Gastrocnemius medialis (tissue), 4 donors: ENCODE measurements at regions not wholly inside any gene's neighbourhood (a gene's known extent, or its start where the extent isn't known, plus 50 kb on each side); places are given as distances from the start of the nearest gene placed in this dataset.

ENCODE experiments used
- ATAC-seq, 2 donors: fragments of 150-250 bp; one replicate each; pipeline ENCODE4 v1.9.1; 2016
- DNase-seq, 2 donors: peaks; one replicate each; pipeline ENCODE4 v3.0.0-alpha.2; 2019
- H3K27ac ChIP-seq, 4 donors: fragments of 200-600 bp; sonication (generic); 1 replicate in 1 of 4; 2 replicates in 3 of 4; pipeline ENCODE4 v1.5.1; 2016 to 2018; ENCODE audit warnings: mild to moderate bottlenecking in 2 of 4, moderate library complexity in 1 of 4
- H3K27me3 ChIP-seq, 3 donors: fragments of 200-600 bp; sonication (generic) in 2 of 3; 1 replicate in 1 of 3; 2 replicates in 2 of 3; pipeline versions ENCODE4 v1.5.1 to v1.6.0; 2016 to 2019; ENCODE audit warnings: mild to moderate bottlenecking in 1 of 3, moderate library complexity in 1 of 3
- H3K36me3 ChIP-seq, 2 donors: fragments of 200-600 bp; sonication (generic) in 1 of 2; one replicate each; pipeline ENCODE4 v1.5.1; 2017 to 2018
- H3K4me1 ChIP-seq, 2 donors: fragments of 200-600 bp; sonication (generic) in 1 of 2; one replicate each; pipeline ENCODE4 v1.5.1; 2016 to 2017; ENCODE audit warnings: mild to moderate bottlenecking in 2 of 2
- H3K4me3 ChIP-seq, 4 donors: fragments of 200-600 bp; sonication (generic) in 3 of 4; 1 replicate in 1 of 4; 2 replicates in 3 of 4; pipeline ENCODE4 v1.5.1; 2016 to 2019; ENCODE audit warnings: mild to moderate bottlenecking in 2 of 4
- H3K9me3 ChIP-seq, 3 donors: fragments of 200-600 bp; sonication (generic) in 2 of 3; 1 replicate in 1 of 3; 2 replicates in 2 of 3; pipeline ENCODE4 v1.5.1; 2016 to 2019
- POLR2A ChIP-seq, 2 donors: fragments of 450-650 bp; IDR thresholded peaks; one replicate each; pipeline ENCODE4 v1.6.1; 2017; ENCODE audit warnings: antibody characterized with exemption in 2 of 2, mild to moderate bottlenecking in 2 of 2, moderate library complexity in 2 of 2
- in situ Hi-C, 4 donors: fragments of 200-750 bp; cut with MboI; loops; one replicate each; pipeline versions ENCODE4 v1.15.0 to v1.8.0; 2017; ENCODE audit warnings: low sequenced_read_pairs in 4 of 4
- intact Hi-C: fragments of 100-400 bp; cut with DNase I; formaldehyde crosslinking; loops from one replicate; pipeline ENCODE4 v1.15.1; 2023; ENCODE audit warnings: low total_unique reads
- TF ChIP-seq, protein P1 (sequence below), 5 experiments: fragments of 450-650 bp in 3 of 5; fragments of 200-600 bp in 2 of 5; sonication (generic) in 2 of 5; IDR thresholded peaks in 4 of 5; conservative IDR thresholded peaks in 1 of 5; 1 replicate in 4 of 5; 2 replicates in 1 of 5; pipeline ENCODE4 v1.5.1; 2016 to 2019; ENCODE audit warnings: antibody characterized with exemption in 5 of 5, mild to moderate bottlenecking in 3 of 5, moderate library complexity in 3 of 5

DNA sequence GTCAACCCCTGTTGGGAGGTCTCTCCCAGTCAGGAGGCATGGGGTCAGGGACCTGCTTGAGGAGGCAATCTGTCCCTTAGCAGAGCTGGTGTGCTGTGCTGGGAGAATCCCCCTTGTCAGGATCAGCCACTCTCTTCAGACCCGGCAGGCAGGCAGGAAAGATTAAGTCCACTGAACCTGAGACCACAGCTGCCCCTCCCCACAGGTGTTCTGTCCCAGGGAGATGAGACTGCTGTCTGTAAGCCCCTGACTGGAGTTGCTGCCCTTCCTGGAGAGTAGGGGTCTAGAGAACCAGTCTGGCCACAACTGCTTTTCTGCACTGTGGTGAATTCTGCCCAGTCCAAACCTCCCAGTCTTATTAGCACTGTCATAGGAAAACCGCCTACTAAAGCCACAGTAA, 677.8 kb upstream of the POU3F2 start:
- ATAC-seq: no peak
- in situ Hi-C loops: no loop called here

DNA sequence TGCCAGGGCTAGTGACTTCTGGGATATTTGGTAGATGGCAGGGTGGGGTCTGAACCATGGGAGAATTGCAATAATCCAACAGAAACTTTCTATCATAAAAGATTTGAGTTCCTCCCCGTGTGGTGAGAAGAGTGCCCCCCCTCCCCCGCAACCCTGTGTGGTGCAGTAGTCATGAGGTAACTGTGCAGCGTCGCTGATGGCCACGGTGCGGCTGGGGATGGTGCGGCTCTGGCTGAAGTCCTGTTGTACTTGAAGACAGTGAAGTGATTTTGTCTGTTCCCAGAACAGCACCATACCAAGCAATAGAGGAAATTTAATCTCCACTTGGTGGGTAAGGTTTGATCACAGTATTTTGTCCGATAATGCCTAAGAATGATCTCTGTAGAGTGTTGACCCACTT, 654.8 kb upstream of the POU3F2 start:
- intact Hi-C loops: no loop called here
- Histone ChIP-seq H3K9me3 (no peaks in the 10 kb centered on the region), H3K27me3 (no peaks in the 10 kb centered on the region), H3K27ac (no peak overlapping the region), H3K4me3 (no peak overlapping the region), H3K4me1 (no peaks in the 10 kb centered on the region), H3K36me3 (no peaks in the 10 kb centered on the region)
- TF ChIP-seq, protein P1, sequence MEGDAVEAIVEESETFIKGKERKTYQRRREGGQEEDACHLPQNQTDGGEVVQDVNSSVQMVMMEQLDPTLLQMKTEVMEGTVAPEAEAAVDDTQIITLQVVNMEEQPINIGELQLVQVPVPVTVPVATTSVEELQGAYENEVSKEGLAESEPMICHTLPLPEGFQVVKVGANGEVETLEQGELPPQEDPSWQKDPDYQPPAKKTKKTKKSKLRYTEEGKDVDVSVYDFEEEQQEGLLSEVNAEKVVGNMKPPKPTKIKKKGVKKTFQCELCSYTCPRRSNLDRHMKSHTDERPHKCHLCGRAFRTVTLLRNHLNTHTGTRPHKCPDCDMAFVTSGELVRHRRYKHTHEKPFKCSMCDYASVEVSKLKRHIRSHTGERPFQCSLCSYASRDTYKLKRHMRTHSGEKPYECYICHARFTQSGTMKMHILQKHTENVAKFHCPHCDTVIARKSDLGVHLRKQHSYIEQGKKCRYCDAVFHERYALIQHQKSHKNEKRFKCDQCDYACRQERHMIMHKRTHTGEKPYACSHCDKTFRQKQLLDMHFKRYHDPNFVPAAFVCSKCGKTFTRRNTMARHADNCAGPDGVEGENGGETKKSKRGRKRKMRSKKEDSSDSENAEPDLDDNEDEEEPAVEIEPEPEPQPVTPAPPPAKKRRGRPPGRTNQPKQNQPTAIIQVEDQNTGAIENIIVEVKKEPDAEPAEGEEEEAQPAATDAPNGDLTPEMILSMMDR (IDR thresholded peaks at IDR 0.05 in 4 of 5, conservative IDR thresholded peaks at IDR 0.05 in 1 of 5): no peak
- no peak for TF ChIP-seq POLR2A (IDR thresholded peaks at IDR 0.05)
- DNase-seq (no peak), ATAC-seq (no peak)
- in situ Hi-C loops: no loop called here

More for the DNA sequence above, 677.8 kb upstream of the POU3F2 start:
- DNase-seq: no peak
- Histone ChIP-seq H3K4me1 (no peaks in the 10 kb centered on the region), H3K9me3 (no peaks in the 10 kb centered on the region), H3K4me3 (no peak overlapping the region), H3K27me3 (no peaks in the 10 kb centered on the region), H3K36me3 (no peaks in the 10 kb centered on the region), H3K27ac (no peak overlapping the region)
- TF ChIP-seq, protein P1 (IDR thresholded peaks at IDR 0.05 in 4 of 5, conservative IDR thresholded peaks at IDR 0.05 in 1 of 5): no peak
- TF ChIP-seq POLR2A (IDR thresholded peaks at IDR 0.05): no peak
- intact Hi-C loops: no loop called here

DNA sequence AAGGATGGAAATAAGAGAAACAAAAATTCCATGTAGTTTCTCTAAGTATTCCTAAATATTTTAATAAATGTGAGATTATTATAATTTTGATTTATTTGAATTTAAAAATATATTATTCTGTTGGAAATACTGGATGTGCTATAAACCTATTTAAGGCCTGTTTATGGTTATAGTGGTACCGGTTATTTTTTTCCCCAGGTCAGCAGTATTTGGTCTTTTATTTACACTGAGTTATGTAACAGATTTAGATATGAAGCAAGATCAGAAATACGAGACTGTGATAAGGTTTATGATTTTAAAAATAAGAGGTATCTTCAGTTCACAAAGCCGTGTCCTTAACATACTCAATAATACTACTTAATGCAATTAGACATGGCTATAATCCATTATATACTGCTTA, 634.3 kb upstream of the POU3F2 start:
- ATAC-seq: no peak
- H3K4me1 ChIP-seq: no peaks in the 10 kb centered on the region
- in situ Hi-C loops: no loop called here
- TF ChIP-seq POLR2A (IDR thresholded peaks at IDR 0.05): no peak
- TF ChIP-seq, protein P1 (IDR thresholded peaks at IDR 0.05 in 4 of 5, conservative IDR thresholded peaks at IDR 0.05 in 1 of 5): no peak
- H3K27me3 ChIP-seq: no peaks in the 10 kb centered on the region
- H3K27ac ChIP-seq: no peak overlapping the region
- no peak overlapping the region for H3K4me3 ChIP-seq
- intact Hi-C loops: no loop called here
- H3K9me3 ChIP-seq: no peaks in the 10 kb centered on the region
- H3K36me3 ChIP-seq: no peaks in the 10 kb centered on the region
- no peak for DNase-seq

DNA sequence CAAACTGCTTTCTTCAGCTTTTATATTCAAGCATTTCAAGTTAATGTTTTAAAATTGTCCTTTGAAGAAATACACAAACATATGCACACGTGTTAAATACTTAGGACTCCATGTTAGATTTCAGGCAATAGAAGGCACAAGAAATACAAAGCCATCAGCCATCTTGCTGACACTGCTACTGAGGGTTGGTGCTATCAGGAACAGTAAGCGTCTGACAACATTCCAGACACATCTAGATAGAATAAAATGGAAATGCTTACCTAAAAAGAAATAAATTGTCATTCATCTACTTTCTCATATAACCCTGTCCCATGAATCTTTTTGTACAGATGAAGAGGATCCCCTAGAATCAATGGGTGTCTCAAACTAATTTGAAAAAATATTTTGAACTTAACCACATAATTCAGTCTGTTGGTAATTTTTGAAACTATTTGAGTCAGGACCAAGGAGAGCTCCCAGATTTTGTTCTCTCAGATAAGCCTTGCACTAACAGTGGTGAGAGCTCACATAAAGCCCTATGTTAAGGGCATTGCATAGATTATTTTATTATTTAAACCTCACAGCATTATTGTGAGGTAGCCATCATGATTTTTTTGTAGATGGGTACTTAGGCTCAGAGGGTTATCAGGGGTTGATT, 631.1 kb upstream of the POU3F2 start:
- Histone ChIP-seq H3K9me3 (no peaks in the 10 kb centered on the region), H3K36me3 (no peaks in the 10 kb centered on the region), H3K27me3 (no peaks in the 10 kb centered on the region), H3K27ac (no peak overlapping the region), H3K4me3 (no peak overlapping the region), H3K4me1 (no peaks in the 10 kb centered on the region)
- in situ Hi-C loops: no loop called here
- no peak for ATAC-seq
- no peak for DNase-seq
- TF ChIP-seq POLR2A (IDR thresholded peaks at IDR 0.05): no peak
- TF ChIP-seq, protein P1 (IDR thresholded peaks at IDR 0.05 in 4 of 5, conservative IDR thresholded peaks at IDR 0.05 in 1 of 5): no peak
- intact Hi-C loops: no loop called here

DNA sequence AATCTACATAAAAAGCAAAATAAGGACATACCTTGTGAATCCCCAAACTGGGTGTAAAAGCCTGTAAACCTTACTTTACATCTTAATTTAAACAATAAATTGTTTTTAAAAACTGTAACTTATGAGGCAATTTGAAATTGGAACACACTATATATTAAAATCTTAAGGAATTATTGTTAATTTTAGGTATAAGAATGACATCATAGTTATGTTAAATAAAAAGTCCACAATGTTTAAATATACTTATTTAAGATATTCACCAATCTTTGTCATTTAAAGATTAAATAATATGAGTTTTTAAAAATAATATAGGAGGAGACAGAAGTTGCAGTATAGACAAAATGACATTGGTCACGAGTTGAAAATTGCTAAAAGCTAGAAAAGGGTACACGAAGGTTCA, 621.9 kb upstream of the POU3F2 start:
- TF ChIP-seq, protein P1 (IDR thresholded peaks at IDR 0.05 in 4 of 5, conservative IDR thresholded peaks at IDR 0.05 in 1 of 5): no peak
- TF ChIP-seq POLR2A (IDR thresholded peaks at IDR 0.05): no peak
- H3K27ac ChIP-seq: no peak overlapping the region
- in situ Hi-C loops (no loop called here), intact Hi-C loops (no loop called here)
- H3K4me1 ChIP-seq: no peaks in the 10 kb centered on the region
- no peak overlapping the region for H3K4me3 ChIP-seq
- no peak for ATAC-seq
- H3K27me3 ChIP-seq: no peaks in the 10 kb centered on the region
- DNase-seq: no peak
- H3K36me3 ChIP-seq: no peaks in the 10 kb centered on the region
- H3K9me3 ChIP-seq: no peaks in the 10 kb centered on the region
